ENCODE measurements at regions not wholly inside any gene's neighbourhood (a gene's known extent, or its start where the extent isn't known, plus 50 kb on each side); places are given as distances from the start of the nearest gene placed in this dataset.

DNA sequence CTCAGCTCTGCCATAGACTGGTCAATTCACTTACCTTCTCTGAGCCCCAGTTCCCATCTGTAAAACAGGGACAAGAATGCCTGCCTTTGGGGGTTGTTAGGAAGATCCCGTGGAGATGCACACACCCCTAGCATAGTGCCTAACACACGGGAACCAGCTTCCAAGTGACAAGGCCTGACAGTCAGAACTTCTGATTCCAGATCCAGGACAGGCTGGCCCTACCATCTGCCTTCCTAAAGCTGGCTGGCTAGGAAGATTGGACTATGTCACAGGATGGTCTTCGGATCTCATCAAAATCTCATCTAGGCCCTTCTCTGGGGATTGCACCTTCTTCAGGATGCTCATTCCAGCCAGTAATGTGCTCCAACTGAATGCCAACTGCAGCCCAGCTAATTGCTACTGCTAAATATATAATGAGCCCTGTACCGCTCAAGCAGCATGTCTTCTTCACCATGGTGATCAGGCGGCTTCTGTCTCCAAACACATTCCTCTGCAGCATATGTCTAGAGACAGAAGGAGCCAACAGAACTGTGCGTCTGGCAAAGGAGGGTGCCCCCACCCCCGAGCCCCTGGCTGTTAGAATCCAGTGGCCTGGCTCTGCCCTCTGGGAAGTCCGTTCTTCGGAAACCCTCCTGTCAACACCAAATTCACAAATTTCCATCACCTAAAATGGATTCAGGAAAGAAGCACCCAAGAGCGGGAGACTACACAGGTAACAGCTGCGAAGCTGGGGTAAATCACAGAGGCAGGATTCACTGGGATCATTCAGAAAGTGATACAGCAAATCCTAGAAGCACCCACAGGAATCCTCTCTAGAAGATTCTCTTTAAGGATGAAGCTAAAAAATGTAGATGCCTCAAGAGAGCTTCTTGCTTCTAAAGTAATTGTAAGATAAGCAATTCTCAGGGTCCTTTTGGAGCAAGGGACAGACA lies 142.1 kb upstream of the EEPD1 start (continued):
- TF ChIP-seq JUND (IDR thresholded peaks at IDR 0.05; ENCODE audit: low read depth, low read length) (no peak), TARDBP (IDR thresholded peaks at IDR 0.05; ENCODE audit: borderline replicate concordance) (no peak), IKZF1 (conservative IDR thresholded peaks at IDR 0.05) (no peak), EP300 (IDR thresholded peaks at IDR 0.05; ENCODE audit: borderline replicate concordance in 1 of 2, control insufficient read depth in 1 of 2, low read depth in 2 of 2, low read length in 2 of 2) (no peak), SP1 (IDR thresholded peaks at IDR 0.05; ENCODE audit: low read depth, low read length) (no peak), CTCF (IDR thresholded peaks at IDR 0.05 in 2 of 3, conservative IDR thresholded peaks at IDR 0.05 in 1 of 3; ENCODE audit: control insufficient read depth in 2 of 3, extremely low read depth in 1 of 3, insufficient read depth in 1 of 3, low read depth in 3 of 3, low read length in 3 of 3) (no peak), IRF3 (IDR thresholded peaks at IDR 0.05) (no peak)

DNA sequence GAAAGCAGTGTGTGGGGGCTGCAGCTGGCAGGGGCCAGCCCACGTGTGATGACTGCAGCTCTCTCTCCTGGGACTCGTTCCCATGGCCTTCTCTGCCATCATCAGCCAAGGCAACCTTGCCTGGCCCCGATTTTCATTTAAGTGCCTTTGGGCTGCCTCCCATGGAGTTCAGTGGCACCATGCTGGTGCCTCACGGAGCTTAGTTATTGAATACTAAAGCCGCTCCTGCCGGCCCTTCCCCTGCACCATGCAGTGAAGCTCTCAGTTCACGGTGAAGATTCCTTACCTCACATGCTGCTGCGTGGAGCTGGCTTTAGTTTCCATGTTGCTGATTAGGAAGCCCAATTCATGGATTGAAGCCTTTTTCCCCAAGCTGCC lies 141.5 kb upstream of the EEPD1 start:
- ChIA-PET SMC1A (ENCODE audit: uncharacterized antibody, unreplicated experiment) (no interaction called here), RAD21 (ENCODE audit: unreplicated experiment) (no interaction called here), CTCF (interaction anchor here (0.6 to 1.6 kb wide), 3 partner anchors 9 to 306 kb away, joined by 3 to 4 read pairs (median 4); no protein-coding TSS in a partner anchor), POLR2A (no interaction called here)
- Histone ChIP-seq H3K4me1 (ENCODE audit: control insufficient read depth, insufficient read depth, low read length) (no peaks in the 10 kb centered on the region), H3K4me2 (ENCODE audit: control insufficient read depth, insufficient read depth) (no peak overlapping the region), H3K27ac (ENCODE audit: control insufficient read depth, insufficient read depth) (no peak overlapping the region), H3K36me3 (ENCODE audit: control insufficient read depth in 2 of 2, insufficient read depth in 2 of 2, low read length in 1 of 2) (no peaks in the 10 kb centered on the region), H3K4me3 (no peak overlapping the region), H3K79me2 (ENCODE audit: control insufficient read depth, insufficient read depth, low read length) (no peaks in the 10 kb centered on the region), H3K27me3 (replicated peaks in 1 of 2; ENCODE audit: control insufficient read depth in 2 of 2, insufficient read depth in 2 of 2, low read length in 1 of 2) (no peaks in the 10 kb centered on the region; a peak in 3 of 4 replicates), H4K20me1 (ENCODE audit: control insufficient read depth, insufficient read depth) (no peaks in the 10 kb centered on the region), H3K9me3 (replicated peaks; ENCODE audit: control insufficient read depth, insufficient read depth, low read length) (no peaks in the 10 kb centered on the region; the same call in 2 of the 3 replicates), H2AFZ (ENCODE audit: control insufficient read depth, low read depth, low read length) (no peak overlapping the region), H3K9ac (ENCODE audit: control insufficient read depth, insufficient read depth, low read length) (no peak overlapping the region)
- BruUV-seq (replicated peaks), result no TSS peak
- intact Hi-C loops (cut with micrococcal nuclease; ENCODE audit: unreplicated experiment) (no loop called here), in situ Hi-C loops (cut with MboI) (no loop called here)
- WGBS (ENCODE audit: insufficient coverage, insufficient replicate concordance, low lambda C conversion rate, missing lambda C conversion rate), result 40% methylated on average over 8 of the region's 8 CpGs
- no peak for FAIRE-seq
- no peak for DNase-seq (ENCODE audit: low read depth, low spot score)
- no peak for ATAC-seq
- TF ChIP-seq NRF1 (conservative IDR thresholded peaks at IDR 0.05; ENCODE audit: low read depth, low read length) (no peak), CTCF (IDR thresholded peaks at IDR 0.05 in 2 of 3, conservative IDR thresholded peaks at IDR 0.05 in 1 of 3; ENCODE audit: control insufficient read depth in 2 of 3, extremely low read depth in 1 of 3, insufficient read depth in 1 of 3, low read depth in 3 of 3, low read length in 3 of 3) (no peak), CHD1 (IDR thresholded peaks at IDR 0.05; ENCODE audit: low read depth, low read length) (no peak), RAD21 (IDR thresholded peaks at IDR 0.05; ENCODE audit: insufficient read depth, low read depth, low read length) (no peak), ZBTB11 (CRISPR knock-in tag; IDR thresholded peaks at IDR 0.05) (no peak), TBL1XR1 (IDR thresholded peaks at IDR 0.05; ENCODE audit: low read depth, low read length) (no peak)
